ENCODE measurements at regions not wholly inside any gene's neighbourhood (a gene's known extent, or its start where the extent isn't known, plus 50 kb on each side); places are given as distances from the start of the nearest gene placed in this dataset.
A peak's percentile ranks its signal among the peaks of the same experiment; 100 is the strongest.

DNA sequence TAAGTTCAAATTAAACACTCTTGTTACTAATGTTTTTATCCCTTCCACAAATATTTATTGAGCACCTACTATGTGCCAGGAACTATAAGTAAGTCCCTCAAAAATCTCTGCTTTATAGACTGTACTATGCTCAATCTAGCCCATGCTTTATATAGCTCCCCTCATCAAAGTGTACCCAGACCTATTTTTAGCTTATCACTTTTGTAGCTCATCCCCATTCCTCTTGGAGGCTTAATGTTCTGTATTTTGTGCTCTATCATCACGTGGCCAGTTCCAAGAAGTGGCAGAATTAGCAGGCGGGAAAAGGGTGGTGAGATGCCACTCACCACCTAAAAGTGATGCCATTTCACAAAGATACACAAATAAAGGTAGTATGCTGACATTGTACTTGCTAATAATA is 138.1 kb upstream of the BET1 start:
- Histone ChIP-seq H3K27me3 (no peaks in the 10 kb centered on the region), H3K4me3 (no peak overlapping the region), H3K4me1 (no peaks in the 10 kb centered on the region), H3K27ac (no peak overlapping the region), H3K36me3 (no peaks in the 10 kb centered on the region), H3K9me3 (no peaks in the 10 kb centered on the region)
- WGBS, 4 donors = 39 to 57% (median 44%) methylated on average over 2 of the region's 2 CpGs
- ATAC-seq = peak; percentile 85 to 95 (median 88)
- intact Hi-C loops (cut with DNase I) = no loop called here
- TF ChIP-seq, protein P1, sequence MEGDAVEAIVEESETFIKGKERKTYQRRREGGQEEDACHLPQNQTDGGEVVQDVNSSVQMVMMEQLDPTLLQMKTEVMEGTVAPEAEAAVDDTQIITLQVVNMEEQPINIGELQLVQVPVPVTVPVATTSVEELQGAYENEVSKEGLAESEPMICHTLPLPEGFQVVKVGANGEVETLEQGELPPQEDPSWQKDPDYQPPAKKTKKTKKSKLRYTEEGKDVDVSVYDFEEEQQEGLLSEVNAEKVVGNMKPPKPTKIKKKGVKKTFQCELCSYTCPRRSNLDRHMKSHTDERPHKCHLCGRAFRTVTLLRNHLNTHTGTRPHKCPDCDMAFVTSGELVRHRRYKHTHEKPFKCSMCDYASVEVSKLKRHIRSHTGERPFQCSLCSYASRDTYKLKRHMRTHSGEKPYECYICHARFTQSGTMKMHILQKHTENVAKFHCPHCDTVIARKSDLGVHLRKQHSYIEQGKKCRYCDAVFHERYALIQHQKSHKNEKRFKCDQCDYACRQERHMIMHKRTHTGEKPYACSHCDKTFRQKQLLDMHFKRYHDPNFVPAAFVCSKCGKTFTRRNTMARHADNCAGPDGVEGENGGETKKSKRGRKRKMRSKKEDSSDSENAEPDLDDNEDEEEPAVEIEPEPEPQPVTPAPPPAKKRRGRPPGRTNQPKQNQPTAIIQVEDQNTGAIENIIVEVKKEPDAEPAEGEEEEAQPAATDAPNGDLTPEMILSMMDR (IDR thresholded peaks at IDR 0.05) = no peak
- TF ChIP-seq POLR2A (IDR thresholded peaks at IDR 0.05) = no peak
- DNase-seq = peak in 1 of 5 donors; percentile 25

DNA sequence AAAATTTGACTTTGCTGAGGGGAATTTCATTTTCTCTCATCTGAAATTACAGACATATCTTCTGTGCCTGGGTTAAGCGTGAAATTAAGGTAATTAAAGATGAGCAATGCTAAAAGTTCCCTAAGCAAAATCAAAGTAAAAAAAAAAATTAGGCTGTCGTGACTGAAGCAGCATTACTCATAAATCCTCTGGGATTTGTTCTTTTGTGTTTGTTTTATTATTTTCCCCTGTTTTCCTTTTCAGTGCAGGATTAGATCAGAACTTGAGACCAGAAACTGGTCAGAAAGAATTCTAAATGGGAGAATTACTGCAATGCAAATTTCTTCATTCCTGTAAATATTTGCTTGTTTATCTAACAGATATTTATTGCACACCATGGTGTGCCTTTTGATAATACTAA is 141.4 kb upstream of the BET1 start:
- no peak for ATAC-seq
- H3K4me1 ChIP-seq = no peaks in the 10 kb centered on the region
- H3K36me3 ChIP-seq = no peaks in the 10 kb centered on the region
- 58 to 68% (median 66%) methylated on average over 2 of the region's 2 CpGs for WGBS, 4 donors
- no peaks in the 10 kb centered on the region for H3K27me3 ChIP-seq
- no peak overlapping the region for H3K4me3 ChIP-seq
- intact Hi-C loops (cut with DNase I) = no loop called here
- no peak for DNase-seq
- no peak overlapping the region for H3K27ac ChIP-seq
- no peaks in the 10 kb centered on the region for H3K9me3 ChIP-seq
- TF ChIP-seq, protein P1 (IDR thresholded peaks at IDR 0.05) = no peak
- TF ChIP-seq POLR2A (IDR thresholded peaks at IDR 0.05) = no peak

DNA sequence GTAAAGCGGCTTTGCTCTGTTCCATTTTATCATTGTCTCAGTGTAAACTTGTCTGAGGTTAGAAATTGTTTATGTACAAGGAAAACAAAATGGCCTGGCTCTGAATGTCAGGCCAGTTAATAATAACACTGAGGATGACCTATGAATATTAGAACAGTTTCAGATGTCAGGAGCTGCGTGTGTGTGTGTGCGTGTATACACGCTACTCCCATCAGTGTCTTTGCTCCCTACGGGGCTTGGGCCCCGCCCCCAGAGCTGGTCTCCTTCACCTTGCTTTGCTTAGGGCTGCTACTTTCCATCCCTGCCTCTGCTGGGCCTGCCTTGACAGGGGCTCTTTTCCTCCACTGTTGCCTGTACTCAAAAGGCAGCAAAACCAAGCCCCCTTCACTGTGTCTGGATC is 142.3 kb upstream of the BET1 start:
- TF ChIP-seq POLR2A (IDR thresholded peaks at IDR 0.05) = no peak
- TF ChIP-seq, protein P1 (IDR thresholded peaks at IDR 0.05) = no peak
- WGBS, 4 donors = 84 to 90% (median 88%) methylated on average over 6 of the region's 6 CpGs
- intact Hi-C loops (cut with DNase I) = no loop called here
- Histone ChIP-seq H3K36me3 (no peaks in the 10 kb centered on the region), H3K9me3 (no peaks in the 10 kb centered on the region), H3K27me3 (no peaks in the 10 kb centered on the region), H3K4me1 (no peaks in the 10 kb centered on the region), H3K27ac (no peak overlapping the region), H3K4me3 (no peak overlapping the region)
- ATAC-seq = no peak
- peak in 1 of 5 donors; percentile 59 for DNase-seq

DNA sequence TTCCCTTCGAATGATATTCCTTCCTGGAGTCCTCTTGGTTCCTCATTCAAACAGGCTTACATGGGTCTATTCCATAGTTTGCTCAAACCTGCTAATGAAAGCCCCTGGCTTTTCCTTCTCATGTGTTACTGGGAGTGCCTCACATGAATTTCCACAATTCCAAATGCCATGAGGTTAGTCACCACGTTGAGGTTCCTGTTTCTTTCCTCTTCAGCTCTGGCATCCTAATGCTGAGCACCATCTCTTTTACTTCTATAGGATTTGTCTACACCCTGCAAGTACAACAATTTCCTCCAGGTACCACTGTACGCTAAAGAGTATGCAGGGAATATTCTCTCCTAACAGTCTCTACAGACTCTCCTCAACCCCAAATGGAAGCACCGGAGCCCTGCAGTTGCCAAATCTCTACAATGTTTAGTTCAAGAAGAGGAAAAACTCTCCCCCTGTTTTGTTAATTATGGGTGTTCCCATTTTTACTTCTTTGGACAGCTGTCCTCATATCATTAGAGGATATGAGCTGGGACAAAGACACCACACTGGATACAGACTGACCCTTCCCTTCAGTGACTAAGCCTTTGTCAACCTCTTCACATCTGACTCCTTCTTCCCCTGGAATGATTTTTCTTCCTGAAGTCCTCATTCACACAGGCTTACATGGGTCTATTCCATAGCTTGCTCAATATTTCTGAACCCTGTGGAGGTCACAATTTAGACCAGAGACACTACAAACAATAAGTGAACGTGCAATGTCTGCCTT is 145.8 kb upstream of the BET1 start:
- Histone ChIP-seq H3K36me3 (no peaks in the 10 kb centered on the region), H3K9me3 (no peaks in the 10 kb centered on the region), H3K4me1 (no peaks in the 10 kb centered on the region), H3K27me3 (no peaks in the 10 kb centered on the region), H3K27ac (peak overlapping the region in 1 of 12 donors; percentile 10), H3K4me3 (no peak overlapping the region)
- WGBS, 4 donors = 63 to 75% (median 68%) methylated on average over 5 of the region's 5 CpGs
- TF ChIP-seq, protein P1 (IDR thresholded peaks at IDR 0.05) = no peak
- no peak for TF ChIP-seq POLR2A (IDR thresholded peaks at IDR 0.05)
- ATAC-seq (peak in 3 of 4 donors; percentile 29 to 82 (median 71)), DNase-seq (no peak)
- intact Hi-C loops (cut with DNase I) = no loop called here
